ENCODE measurements at regions not wholly inside any gene's neighbourhood (a gene's known extent, or its start where the extent isn't known, plus 50 kb on each side); places are given as distances from the start of the nearest gene placed in this dataset.
"Not testable (repeated sequence)": the region's sequence is repeated elsewhere in the genome, so short reads cannot be mapped to it uniquely, and the experiment has no call there.

GRCh38 chr1:64410217-64410616 is 59.7 kb upstream of the CACHD1 start:
- no peaks in the 10 kb centered on the region for H3K27me3 ChIP-seq
- TF ChIP-seq CTCF (IDR thresholded peaks at IDR 0.05) = no peak
- no peak for DNase-seq
- H3K4me1 ChIP-seq = no peaks in the 10 kb centered on the region
- H3K4me3 ChIP-seq = no peak overlapping the region
- no peaks in the 10 kb centered on the region for H3K9me3 ChIP-seq
- H3K27ac ChIP-seq = no peak overlapping the region
- intact Hi-C loops (cut with DNase I; ENCODE audit: low total_unique reads) = no loop called here
- H3K36me3 ChIP-seq = no peaks in the 10 kb centered on the region

GRCh38 chr1:64414855-64415546 is 54.9 kb upstream of the CACHD1 start:
- H3K36me3 ChIP-seq; H3K27ac ChIP-seq; intact Hi-C loops (cut with DNase I; ENCODE audit: low total_unique reads); H3K27me3 ChIP-seq; H3K9me3 ChIP-seq; DNase-seq; H3K4me3 ChIP-seq; H3K4me1 ChIP-seq: not testable (repeated sequence)

- no peak overlapping the region for H3K4me3 ChIP-seq
- intact Hi-C loops (cut with DNase I; ENCODE audit: low total_unique reads) = no loop called here
- no peaks in the 10 kb centered on the region for H3K27me3 ChIP-seq
- H3K27ac ChIP-seq = no peak overlapping the region
- DNase-seq = no peak
- TF ChIP-seq CTCF (IDR thresholded peaks at IDR 0.05) = no peak
- H3K36me3 ChIP-seq = no peaks in the 10 kb centered on the region
- H3K4me1 ChIP-seq = no peaks in the 10 kb centered on the region
- H3K9me3 ChIP-seq = no peaks in the 10 kb centered on the region
Measured at GRCh38 chr1:64417803-64418202, 52.1 kb upstream of the CACHD1 start.

All from tibial artery (tissue), 4 donors.